Trophoblast cell (in vitro differentiated cells and primary cell): ENCODE measurements at regions not wholly inside any gene's neighbourhood (a gene's known extent, or its start where the extent isn't known, plus 50 kb on each side); places are given as distances from the start of the nearest gene placed in this dataset.

Experiments used
- DNase-seq, 2 donors: peaks; one replicate each; pipeline ENCODE4 v3.0.0-alpha.2; 2016
- H2AFZ ChIP-seq: 2 replicates; pipeline ENCODE4 v1.6.1; 2013; ENCODE audit warnings: low read length, moderate library complexity, mild to moderate bottlenecking; ENCODE audit not compliant: insufficient read depth, poor library complexity
- H2AK5ac ChIP-seq: 2 replicates; pipeline ENCODE4 v1.6.1; 2013; ENCODE audit warnings: mild to moderate bottlenecking, low read length
- H2BK120ac ChIP-seq: 2 replicates; pipeline ENCODE4 v1.6.1; 2013; ENCODE audit warnings: low read length, mild to moderate bottlenecking, moderate library complexity; ENCODE audit not compliant: insufficient read depth, poor library complexity
- H2BK12ac ChIP-seq: 2 replicates; pipeline ENCODE4 v1.6.1; 2013; ENCODE audit warnings: mild to moderate bottlenecking, low read length, moderate library complexity
- H2BK5ac ChIP-seq: 2 replicates; pipeline ENCODE4 v1.6.1; 2013; ENCODE audit warnings: low read length, low read depth, moderate library complexity, mild to moderate bottlenecking; ENCODE audit not compliant: poor library complexity
- H3K14ac ChIP-seq: 2 replicates; pipeline ENCODE4 v1.6.1; 2013; ENCODE audit warnings: mild to moderate bottlenecking, low read length
- H3K18ac ChIP-seq: 2 replicates; pipeline ENCODE4 v1.6.1; 2013; ENCODE audit warnings: mild to moderate bottlenecking, low read length
- H3K23ac ChIP-seq: 2 replicates; pipeline ENCODE4 v1.6.1; 2013; ENCODE audit warnings: low read length
- H3K27ac ChIP-seq: 2 replicates; pipeline ENCODE4 v1.5.1; 2013; ENCODE audit warnings: low read depth, mild to moderate bottlenecking, inconsistent platforms, low read length, moderate library complexity
- H3K27me3 ChIP-seq: 2 replicates; pipeline ENCODE4 v1.6.1; 2013; ENCODE audit warnings: inconsistent platforms, mild to moderate bottlenecking, low read length, moderate library complexity; ENCODE audit not compliant: insufficient read depth
- H3K36me3 ChIP-seq, 2 experiments: 1 replicate in 1 of 2; 2 replicates in 1 of 2; pipeline ENCODE4 v1.6.1; 2013; ENCODE audit warnings: low read length in 2 of 2, mild to moderate bottlenecking in 2 of 2, moderate library complexity in 1 of 2; ENCODE audit not compliant: insufficient read depth in 2 of 2, control insufficient read depth in 1 of 2
- H3K4ac ChIP-seq: 2 replicates; pipeline ENCODE4 v1.6.1; 2013; ENCODE audit warnings: low read depth, mild to moderate bottlenecking, low read length, moderate library complexity
- H3K4me1 ChIP-seq, 2 experiments: 1 replicate in 1 of 2; 2 replicates in 1 of 2; pipeline ENCODE4 v1.6.1; 2013; ENCODE audit warnings: low read length in 2 of 2, mild to moderate bottlenecking in 2 of 2, moderate library complexity in 1 of 2; ENCODE audit not compliant: insufficient read depth in 2 of 2, control insufficient read depth in 1 of 2
- H3K4me2 ChIP-seq: 2 replicates; pipeline ENCODE4 v1.6.1; 2013; ENCODE audit warnings: inconsistent platforms, mild to moderate bottlenecking, low read length, moderate library complexity
- H3K4me3 ChIP-seq: 2 replicates; pipeline ENCODE4 v1.5.1; 2013; ENCODE audit warnings: mild to moderate bottlenecking, low read depth, low read length, inconsistent platforms
- H3K79me1 ChIP-seq: one replicate; pipeline ENCODE4 v1.6.1; 2013; ENCODE audit warnings: low read length
- H3K79me2 ChIP-seq: 2 replicates; pipeline ENCODE4 v1.6.1; 2013; ENCODE audit warnings: low read length, mild to moderate bottlenecking; ENCODE audit not compliant: control insufficient read depth, insufficient read depth, poor library complexity
- H3K9ac ChIP-seq: 2 replicates; pipeline ENCODE4 v1.6.1; 2013; ENCODE audit warnings: mild to moderate bottlenecking, low read length
- H3K9me3 ChIP-seq: 2 replicates; pipeline ENCODE4 v1.6.1; 2013; ENCODE audit warnings: low read depth, mild to moderate bottlenecking, control low read depth, inconsistent platforms, low read length; ENCODE audit not compliant: insufficient read depth
- H4K12ac ChIP-seq: 2 replicates; pipeline ENCODE4 v1.6.1; 2013; ENCODE audit warnings: low read depth, mild to moderate bottlenecking, low read length, moderate library complexity
- H4K8ac ChIP-seq: 2 replicates; pipeline ENCODE4 v1.6.1; 2013; ENCODE audit warnings: low read depth, mild to moderate bottlenecking, low read length, moderate library complexity
- H4K91ac ChIP-seq: one replicate; pipeline ENCODE4 v1.6.1; 2013; ENCODE audit warnings: low read depth, mild to moderate bottlenecking, low read length, moderate library complexity
- WGBS: extraction: QIAGEN DNeasy Blood & Tissue Kit; methylation state at CpG from one replicate; pipeline ENCODE4 v1.1.7; 2013; ENCODE audit warnings: missing lambda C conversion rate; ENCODE audit not compliant: insufficient read length, insufficient coverage; ENCODE audit errors: extremely low coverage; 5-methylcytosine and 5-hydroxymethylcytosine counted together

- H3K18ac ChIP-seq, result no peak overlapping the region
- H3K79me1 ChIP-seq, result no peaks in the 10 kb centered on the region
- no peak overlapping the region for H3K4ac ChIP-seq
- WGBS, result no CpG with 5 or more reads among the region's 2 CpGs
- no peaks in the 10 kb centered on the region for H3K4me1 ChIP-seq
- H3K9ac ChIP-seq, result no peak overlapping the region
- H2AFZ ChIP-seq, result no peak overlapping the region
- no peak overlapping the region for H3K4me2 ChIP-seq
- no peak overlapping the region for H2AK5ac ChIP-seq
- no peaks in the 10 kb centered on the region for H3K9me3 ChIP-seq
- no peaks in the 10 kb centered on the region for H3K79me2 ChIP-seq
- no peaks in the 10 kb centered on the region for H3K27me3 ChIP-seq
- H2BK12ac ChIP-seq, result no peak overlapping the region
- no peak overlapping the region for H2BK5ac ChIP-seq
- DNase-seq, result no peak
- H3K14ac ChIP-seq, result no peak overlapping the region
- H3K4me3 ChIP-seq, result no peak overlapping the region
- H3K27ac ChIP-seq, result no peak overlapping the region
- no peak overlapping the region for H3K23ac ChIP-seq
- H2BK120ac ChIP-seq, result no peak overlapping the region
- H4K8ac ChIP-seq, result no peak overlapping the region
- H3K36me3 ChIP-seq, result no peaks in the 10 kb centered on the region
- no peak overlapping the region for H4K12ac ChIP-seq
- no peak overlapping the region for H4K91ac ChIP-seq
Observed at GRCh38 chr4:176011529-176011928, 54.1 kb upstream of the WDR17 start.

- Histone ChIP-seq H4K91ac (no peak overlapping the region), H3K23ac (no peak overlapping the region), H3K4me3 (no peak overlapping the region), H2BK5ac (no peak overlapping the region), H2BK12ac (no peak overlapping the region), H3K36me3 (no peaks in the 10 kb centered on the region), H4K12ac (no peak overlapping the region), H3K4ac (no peak overlapping the region), H2BK120ac (no peak overlapping the region), H3K14ac (no peak overlapping the region), H3K18ac (no peak overlapping the region), H3K79me1 (no peaks in the 10 kb centered on the region), H2AFZ (no peak overlapping the region), H2AK5ac (no peak overlapping the region), H3K9me3 (no peaks in the 10 kb centered on the region), H3K27me3 (no peaks in the 10 kb centered on the region), H3K79me2 (no peaks in the 10 kb centered on the region), H3K9ac (no peak overlapping the region), H4K8ac (no peak overlapping the region), H3K27ac (no peak overlapping the region), H3K4me2 (no peak overlapping the region), H3K4me1 (no peaks in the 10 kb centered on the region)
- no peak for DNase-seq
- no CpG with 5 or more reads among the region's 8 CpGs for WGBS
Observed at GRCh38 chr4:176013476-176014247, 52.0 kb upstream of the WDR17 start.

- H3K4me2 ChIP-seq, result no peak overlapping the region
- no peaks in the 10 kb centered on the region for H3K79me1 ChIP-seq
- no peak overlapping the region for H3K4me3 ChIP-seq
- H3K18ac ChIP-seq, result no peak overlapping the region
- H3K14ac ChIP-seq, result no peak overlapping the region
- H2AK5ac ChIP-seq, result no peak overlapping the region
- no peaks in the 10 kb centered on the region for H3K79me2 ChIP-seq
- no peak overlapping the region for H4K12ac ChIP-seq
- H3K27ac ChIP-seq, result no peak overlapping the region
- no peaks in the 10 kb centered on the region for H3K27me3 ChIP-seq
- H2AFZ ChIP-seq, result no peak overlapping the region
- no peak overlapping the region for H2BK5ac ChIP-seq
- H4K8ac ChIP-seq, result no peak overlapping the region
- H3K36me3 ChIP-seq, result no peaks in the 10 kb centered on the region
- no peak for DNase-seq
- no peak overlapping the region for H3K23ac ChIP-seq
- H2BK12ac ChIP-seq, result no peak overlapping the region
- H2BK120ac ChIP-seq, result no peak overlapping the region
- H3K4ac ChIP-seq, result no peak overlapping the region
- no peaks in the 10 kb centered on the region for H3K4me1 ChIP-seq
- H4K91ac ChIP-seq, result no peak overlapping the region
- no peak overlapping the region for H3K9ac ChIP-seq
- H3K9me3 ChIP-seq, result no peaks in the 10 kb centered on the region
Observed at GRCh38 chr4:176014583-176015108, 51.0 kb upstream of the WDR17 start.
